ENCODE measurements at regions not wholly inside any gene's neighbourhood (a gene's known extent, or its start where the extent isn't known, plus 50 kb on each side); places are given as distances from the start of the nearest gene placed in this dataset.

DNA sequence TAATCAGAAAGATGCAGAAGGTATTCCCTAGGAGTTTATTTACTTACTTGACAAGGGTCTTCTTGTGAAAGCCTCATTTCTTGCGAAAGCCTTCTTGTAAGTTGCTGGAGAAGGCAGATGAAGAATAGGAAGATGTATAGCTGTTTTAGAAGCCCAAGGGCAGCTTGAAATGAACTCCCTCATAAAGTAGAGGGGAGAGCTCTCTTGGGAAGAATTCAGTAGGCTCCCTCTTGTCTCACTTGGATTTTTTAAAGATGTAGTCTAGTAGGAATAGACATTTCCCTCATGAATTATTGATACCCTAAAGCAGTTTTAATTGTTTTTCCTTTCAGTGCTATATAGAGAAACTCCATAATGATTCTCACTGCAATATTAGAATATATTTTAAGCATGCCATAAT, 639.2 kb upstream of the CXADR start:
- no peak for TF ChIP-seq EZH2phosphoT487 (IDR thresholded peaks at IDR 0.05; ENCODE audit: unreplicated experiment)
- TF ChIP-seq, protein P1, sequence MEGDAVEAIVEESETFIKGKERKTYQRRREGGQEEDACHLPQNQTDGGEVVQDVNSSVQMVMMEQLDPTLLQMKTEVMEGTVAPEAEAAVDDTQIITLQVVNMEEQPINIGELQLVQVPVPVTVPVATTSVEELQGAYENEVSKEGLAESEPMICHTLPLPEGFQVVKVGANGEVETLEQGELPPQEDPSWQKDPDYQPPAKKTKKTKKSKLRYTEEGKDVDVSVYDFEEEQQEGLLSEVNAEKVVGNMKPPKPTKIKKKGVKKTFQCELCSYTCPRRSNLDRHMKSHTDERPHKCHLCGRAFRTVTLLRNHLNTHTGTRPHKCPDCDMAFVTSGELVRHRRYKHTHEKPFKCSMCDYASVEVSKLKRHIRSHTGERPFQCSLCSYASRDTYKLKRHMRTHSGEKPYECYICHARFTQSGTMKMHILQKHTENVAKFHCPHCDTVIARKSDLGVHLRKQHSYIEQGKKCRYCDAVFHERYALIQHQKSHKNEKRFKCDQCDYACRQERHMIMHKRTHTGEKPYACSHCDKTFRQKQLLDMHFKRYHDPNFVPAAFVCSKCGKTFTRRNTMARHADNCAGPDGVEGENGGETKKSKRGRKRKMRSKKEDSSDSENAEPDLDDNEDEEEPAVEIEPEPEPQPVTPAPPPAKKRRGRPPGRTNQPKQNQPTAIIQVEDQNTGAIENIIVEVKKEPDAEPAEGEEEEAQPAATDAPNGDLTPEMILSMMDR (conservative IDR thresholded peaks at IDR 0.05; ENCODE audit: low read depth in 2 of 2): no peak
- TF ChIP-seq POLR2AphosphoS5 (IDR thresholded peaks at IDR 0.05; ENCODE audit: low read depth): no peak
- TF ChIP-seq, protein P2, sequence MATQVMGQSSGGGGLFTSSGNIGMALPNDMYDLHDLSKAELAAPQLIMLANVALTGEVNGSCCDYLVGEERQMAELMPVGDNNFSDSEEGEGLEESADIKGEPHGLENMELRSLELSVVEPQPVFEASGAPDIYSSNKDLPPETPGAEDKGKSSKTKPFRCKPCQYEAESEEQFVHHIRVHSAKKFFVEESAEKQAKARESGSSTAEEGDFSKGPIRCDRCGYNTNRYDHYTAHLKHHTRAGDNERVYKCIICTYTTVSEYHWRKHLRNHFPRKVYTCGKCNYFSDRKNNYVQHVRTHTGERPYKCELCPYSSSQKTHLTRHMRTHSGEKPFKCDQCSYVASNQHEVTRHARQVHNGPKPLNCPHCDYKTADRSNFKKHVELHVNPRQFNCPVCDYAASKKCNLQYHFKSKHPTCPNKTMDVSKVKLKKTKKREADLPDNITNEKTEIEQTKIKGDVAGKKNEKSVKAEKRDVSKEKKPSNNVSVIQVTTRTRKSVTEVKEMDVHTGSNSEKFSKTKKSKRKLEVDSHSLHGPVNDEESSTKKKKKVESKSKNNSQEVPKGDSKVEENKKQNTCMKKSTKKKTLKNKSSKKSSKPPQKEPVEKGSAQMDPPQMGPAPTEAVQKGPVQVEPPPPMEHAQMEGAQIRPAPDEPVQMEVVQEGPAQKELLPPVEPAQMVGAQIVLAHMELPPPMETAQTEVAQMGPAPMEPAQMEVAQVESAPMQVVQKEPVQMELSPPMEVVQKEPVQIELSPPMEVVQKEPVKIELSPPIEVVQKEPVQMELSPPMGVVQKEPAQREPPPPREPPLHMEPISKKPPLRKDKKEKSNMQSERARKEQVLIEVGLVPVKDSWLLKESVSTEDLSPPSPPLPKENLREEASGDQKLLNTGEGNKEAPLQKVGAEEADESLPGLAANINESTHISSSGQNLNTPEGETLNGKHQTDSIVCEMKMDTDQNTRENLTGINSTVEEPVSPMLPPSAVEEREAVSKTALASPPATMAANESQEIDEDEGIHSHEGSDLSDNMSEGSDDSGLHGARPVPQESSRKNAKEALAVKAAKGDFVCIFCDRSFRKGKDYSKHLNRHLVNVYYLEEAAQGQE (IDR thresholded peaks at IDR 0.05; ENCODE audit: unreplicated experiment): no peak

All from GM23338 (cell line).